ENCODE measurements at regions not wholly inside any gene's neighbourhood (a gene's known extent, or its start where the extent isn't known, plus 50 kb on each side); places are given as distances from the start of the nearest gene placed in this dataset.

- Mint-ChIP-seq H3K4me1 (no peaks in the 10 kb centered on the region), H3K9me3 (peaks cover 0 to 2% of the 10 kb centered on the region in 2 donors), H3K36me3 (no peaks in the 10 kb centered on the region), H3K27ac (no peak overlapping the region), H3K4me3 (no peak overlapping the region), H3K27me3 (no peaks in the 10 kb centered on the region)
- no peak for DNase-seq
- no peak for ATAC-seq (replicated peaks)
Observed at GRCh38 chr5:12322042-12322441, 417.8 kb upstream of the CTNND2 start.

DNA sequence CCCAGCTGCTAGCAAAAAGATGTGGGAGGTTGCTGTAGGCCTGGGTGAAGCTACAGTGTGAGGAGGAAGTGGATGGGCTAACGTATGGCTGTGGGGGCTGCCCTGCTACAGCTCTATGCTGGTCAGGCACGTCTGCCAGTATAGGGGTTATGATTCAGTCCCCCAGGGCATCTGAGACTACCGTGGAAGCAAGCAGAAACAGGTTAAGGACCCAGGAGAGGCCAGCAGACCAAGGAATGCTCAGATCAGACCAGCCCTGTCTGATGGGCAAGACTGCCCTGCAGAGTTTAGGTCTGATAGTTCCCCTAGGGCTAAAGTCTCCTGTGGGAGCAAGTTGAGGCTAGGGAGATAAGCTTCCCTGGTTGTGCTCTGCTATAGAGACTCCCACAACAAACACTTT, 416.1 kb upstream of the CTNND2 start:
- H3K4me1 Mint-ChIP-seq = no peaks in the 10 kb centered on the region
- DNase-seq (no peak), ATAC-seq (replicated peaks) (no peak)
- no peak overlapping the region for H3K27ac Mint-ChIP-seq
- H3K9me3 Mint-ChIP-seq = peaks cover 0 to 4% of the 10 kb centered on the region in 2 donors
- H3K27me3 Mint-ChIP-seq = no peaks in the 10 kb centered on the region
- no peaks in the 10 kb centered on the region for H3K36me3 Mint-ChIP-seq
- H3K4me3 Mint-ChIP-seq = no peak overlapping the region

- H3K36me3 Mint-ChIP-seq = no peaks in the 10 kb centered on the region
- ATAC-seq (replicated peaks) (no peak), DNase-seq (no peak)
- no peaks in the 10 kb centered on the region for H3K4me1 Mint-ChIP-seq
- H3K9me3 Mint-ChIP-seq = peaks cover 0 to 6% of the 10 kb centered on the region in 2 donors
- no peak overlapping the region for H3K27ac Mint-ChIP-seq
- H3K4me3 Mint-ChIP-seq = no peak overlapping the region
- H3K27me3 Mint-ChIP-seq = no peaks in the 10 kb centered on the region
Observed at GRCh38 chr5:12316812-12317211, 412.6 kb upstream of the CTNND2 start.

DNA sequence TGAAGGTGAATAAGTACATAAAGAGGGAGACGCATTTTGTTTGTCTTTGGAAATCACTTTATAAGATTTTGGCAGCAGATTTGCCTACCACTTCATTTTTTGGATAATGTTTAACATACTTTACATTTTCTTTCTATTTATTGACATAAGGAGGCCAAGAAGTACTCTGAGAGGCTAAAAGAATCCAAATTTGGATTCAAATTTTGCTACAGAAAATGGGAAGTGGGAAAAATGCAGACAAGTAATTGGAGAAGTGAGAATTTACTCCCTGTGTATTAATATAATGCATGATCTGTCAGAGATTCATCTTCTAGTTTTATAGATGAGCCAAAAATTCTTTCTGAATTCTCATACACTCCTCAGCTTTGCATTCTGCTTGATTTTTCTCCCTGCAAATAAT, 411.2 kb upstream of the CTNND2 start:
- Mint-ChIP-seq H3K36me3 (no peaks in the 10 kb centered on the region), H3K4me3 (no peak overlapping the region), H3K9me3 (peaks cover 0 to 6% of the 10 kb centered on the region in 2 donors), H3K27me3 (no peaks in the 10 kb centered on the region), H3K27ac (no peak overlapping the region), H3K4me1 (no peaks in the 10 kb centered on the region)
- ATAC-seq (replicated peaks) = no peak
- DNase-seq = no peak

- H3K9me3 Mint-ChIP-seq = peaks cover 0 to 4% of the 10 kb centered on the region in 2 donors
- no peak overlapping the region for H3K27ac Mint-ChIP-seq
- DNase-seq (no peak), ATAC-seq (replicated peaks) (no peak)
- H3K36me3 Mint-ChIP-seq = no peaks in the 10 kb centered on the region
- H3K4me3 Mint-ChIP-seq = no peak overlapping the region
- H3K4me1 Mint-ChIP-seq = no peaks in the 10 kb centered on the region
- no peaks in the 10 kb centered on the region for H3K27me3 Mint-ChIP-seq
Observed at GRCh38 chr5:12313602-12314001, 409.4 kb upstream of the CTNND2 start.

DNA sequence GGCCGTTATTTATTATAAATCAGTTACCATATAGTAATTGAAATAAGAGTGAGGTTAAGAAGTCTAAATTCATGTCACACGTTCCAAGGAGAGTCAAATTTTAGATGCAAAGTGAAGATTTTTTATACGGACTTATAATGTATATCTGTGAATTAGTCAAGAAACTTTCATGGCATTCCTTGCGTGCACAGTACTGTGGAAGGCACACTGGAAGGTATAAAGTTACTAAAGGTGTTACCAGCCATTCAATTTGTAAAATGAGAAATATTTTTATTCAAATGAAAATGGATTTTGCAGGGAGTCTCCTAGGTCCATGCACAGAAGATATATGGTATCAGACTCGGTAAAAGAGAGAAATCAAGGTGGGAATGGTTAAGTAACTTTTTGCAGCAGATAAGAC, 408.1 kb upstream of the CTNND2 start:
- DNase-seq = no peak
- no peaks in the 10 kb centered on the region for H3K27me3 Mint-ChIP-seq
- H3K36me3 Mint-ChIP-seq = no peaks in the 10 kb centered on the region
- ATAC-seq (replicated peaks) = no peak
- H3K4me3 Mint-ChIP-seq = no peak overlapping the region
- peaks cover 0 to 4% of the 10 kb centered on the region in 2 donors for H3K9me3 Mint-ChIP-seq
- H3K4me1 Mint-ChIP-seq = no peaks in the 10 kb centered on the region
- H3K27ac Mint-ChIP-seq = no peak overlapping the region

GRCh38 chr5:12294151-12294550, 389.9 kb upstream of the CTNND2 start:
- H3K4me3 Mint-ChIP-seq = no peak overlapping the region
- no peaks in the 10 kb centered on the region for H3K36me3 Mint-ChIP-seq
- peaks cover 5 to 14% of the 10 kb centered on the region in 2 donors for H3K9me3 Mint-ChIP-seq
- H3K4me1 Mint-ChIP-seq = no peaks in the 10 kb centered on the region
- H3K27ac Mint-ChIP-seq = no peak overlapping the region
- ATAC-seq (replicated peaks) (no peak), DNase-seq (no peak)
- H3K27me3 Mint-ChIP-seq = no peaks in the 10 kb centered on the region

DNA sequence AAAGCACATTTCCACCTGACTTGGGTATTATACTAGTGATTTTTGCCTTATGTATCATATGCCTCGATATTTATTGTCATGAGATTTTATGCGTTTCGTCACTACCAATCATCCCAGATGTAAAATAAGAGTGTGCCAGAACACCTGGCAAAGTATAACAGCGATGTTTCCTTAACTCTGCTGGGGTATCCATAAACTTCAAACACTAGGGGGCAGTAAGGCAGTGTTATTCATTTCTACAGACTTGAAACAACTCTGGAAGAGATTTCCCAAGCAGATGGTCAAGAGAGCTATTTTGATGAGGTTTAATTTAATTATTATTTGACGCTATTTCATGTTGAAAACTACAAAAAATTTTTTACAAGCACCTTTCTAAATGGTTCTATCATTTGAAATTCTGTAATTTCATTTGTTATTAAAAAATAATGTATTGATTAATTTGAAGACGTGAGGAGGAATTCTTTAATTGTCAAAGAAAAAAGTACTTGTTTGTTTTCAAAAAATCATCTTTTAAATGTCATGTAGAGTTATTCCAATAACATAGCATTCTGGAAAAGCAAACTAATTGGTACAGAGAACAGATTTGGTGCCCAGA, 388.5 kb upstream of the CTNND2 start:
- Mint-ChIP-seq H3K27ac (no peak overlapping the region), H3K27me3 (no peaks in the 10 kb centered on the region), H3K9me3 (peaks cover 8 to 14% of the 10 kb centered on the region in 2 donors), H3K4me3 (no peak overlapping the region), H3K4me1 (no peaks in the 10 kb centered on the region), H3K36me3 (no peaks in the 10 kb centered on the region)
- DNase-seq (no peak), ATAC-seq (replicated peaks) (no peak)

- Mint-ChIP-seq H3K27ac (no peak overlapping the region), H3K27me3 (no peaks in the 10 kb centered on the region), H3K4me3 (no peak overlapping the region), H3K9me3 (peaks cover 3 to 5% of the 10 kb centered on the region in 2 donors), H3K4me1 (no peaks in the 10 kb centered on the region), H3K36me3 (no peaks in the 10 kb centered on the region)
- DNase-seq = no peak
- no peak for ATAC-seq (replicated peaks)
Observed at GRCh38 chr5:12284604-12285003, 380.4 kb upstream of the CTNND2 start.

- Mint-ChIP-seq H3K4me1 (no peaks in the 10 kb centered on the region), H3K4me3 (no peak overlapping the region), H3K36me3 (no peaks in the 10 kb centered on the region), H3K27ac (no peak overlapping the region), H3K9me3 (peaks cover 0 to 3% of the 10 kb centered on the region in 2 donors), H3K27me3 (no peaks in the 10 kb centered on the region)
- ATAC-seq (replicated peaks) (no peak), DNase-seq (no peak)
Observed at GRCh38 chr5:12277504-12278192, 373.4 kb upstream of the CTNND2 start.

- no peak overlapping the region for H3K4me3 Mint-ChIP-seq
- DNase-seq = no peak
- H3K9me3 Mint-ChIP-seq = peaks cover 0 to 3% of the 10 kb centered on the region in 2 donors
- H3K27me3 Mint-ChIP-seq = no peaks in the 10 kb centered on the region
- no peak for ATAC-seq (replicated peaks)
- no peaks in the 10 kb centered on the region for H3K36me3 Mint-ChIP-seq
- H3K4me1 Mint-ChIP-seq = no peaks in the 10 kb centered on the region
- H3K27ac Mint-ChIP-seq = no peak overlapping the region
Observed at GRCh38 chr5:12274236-12274635, 370.0 kb upstream of the CTNND2 start.

GRCh38 chr5:12272389-12272788, 368.1 kb upstream of the CTNND2 start:
- ATAC-seq (replicated peaks) (no peak), DNase-seq (no peak)
- Mint-ChIP-seq H3K27ac (no peak overlapping the region), H3K36me3 (no peaks in the 10 kb centered on the region), H3K27me3 (no peaks in the 10 kb centered on the region), H3K4me3 (no peak overlapping the region), H3K4me1 (no peaks in the 10 kb centered on the region), H3K9me3 (peaks cover 0 to 4% of the 10 kb centered on the region in 2 donors)

GRCh38 chr5:12270914-12271313, 366.7 kb upstream of the CTNND2 start:
- no peak overlapping the region for H3K4me3 Mint-ChIP-seq

GRCh38 chr5:12269164-12269563, 364.9 kb upstream of the CTNND2 start:
- Mint-ChIP-seq H3K36me3 (no peaks in the 10 kb centered on the region), H3K27ac (no peak overlapping the region), H3K4me3 (no peak overlapping the region), H3K9me3 (peaks cover 0 to 3% of the 10 kb centered on the region in 2 donors), H3K27me3 (no peaks in the 10 kb centered on the region), H3K4me1 (no peaks in the 10 kb centered on the region)
- ATAC-seq (replicated peaks) (no peak), DNase-seq (no peak)

More at GRCh38 chr5:12270914-12271313, 366.7 kb upstream of the CTNND2 start:
- Mint-ChIP-seq H3K36me3 (no peaks in the 10 kb centered on the region), H3K4me1 (no peaks in the 10 kb centered on the region), H3K9me3 (peaks cover 0 to 3% of the 10 kb centered on the region in 2 donors), H3K27me3 (no peaks in the 10 kb centered on the region), H3K27ac (no peak overlapping the region)
- DNase-seq (no peak), ATAC-seq (replicated peaks) (no peak)

DNA sequence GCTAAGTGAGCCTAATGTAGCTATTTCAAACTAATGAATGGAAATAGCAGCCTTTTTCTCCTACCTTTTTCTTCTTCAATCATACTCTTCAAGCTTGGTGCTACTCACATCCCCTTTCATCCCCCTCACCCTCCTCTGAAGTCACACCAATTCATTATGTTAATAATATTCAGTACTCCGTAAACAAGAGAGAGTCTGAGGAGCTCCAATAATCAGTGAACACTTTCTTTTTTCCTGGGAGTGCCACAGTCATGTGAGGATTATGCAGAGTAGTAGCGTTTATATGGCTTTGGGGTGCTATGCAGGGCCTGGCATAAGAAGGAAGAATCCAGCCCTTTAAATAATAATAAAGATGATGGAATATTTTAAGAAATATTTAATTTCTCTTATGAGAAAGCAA, 354.3 kb upstream of the CTNND2 start:
- Mint-ChIP-seq H3K27ac (no peak overlapping the region), H3K36me3 (no peaks in the 10 kb centered on the region), H3K9me3 (peaks cover 0 to 8% of the 10 kb centered on the region in 2 donors), H3K27me3 (no peaks in the 10 kb centered on the region), H3K4me1 (no peaks in the 10 kb centered on the region), H3K4me3 (no peak overlapping the region)
- no peak for DNase-seq
- ATAC-seq (replicated peaks) = no peak
